ENCODE measurements at regions not wholly inside any gene's neighbourhood (a gene's known extent, or its start where the extent isn't known, plus 50 kb on each side); places are given as distances from the start of the nearest gene placed in this dataset.

- TF ChIP-seq ZBTB1 (tag by site-specific recombination; IDR thresholded peaks at IDR 0.05): no peak
- no peak for TF ChIP-seq ZNF645 (tag by site-specific recombination; IDR thresholded peaks at IDR 0.05)
- TF ChIP-seq CTCF (tag by site-specific recombination; IDR thresholded peaks at IDR 0.05): no peak
- TF ChIP-seq ZNF768 (tag by site-specific recombination; IDR thresholded peaks at IDR 0.05): no peak
Observed at GRCh38 chr16:88305176-88305575, 77.6 kb upstream of the ZNF469 start.
